PC-3 (cell line): ENCODE measurements at regions not wholly inside any gene's neighbourhood (a gene's known extent, or its start where the extent isn't known, plus 50 kb on each side); places are given as distances from the start of the nearest gene placed in this dataset.

Source experiments
- ATAC-seq: fragments of 200-7000 bp; cut with Tn5 transposase; 2 replicates; pipeline ENCODE4 v1.9.1; 2020; ENCODE audit warnings: mild to moderate bottlenecking, moderate library complexity
- BruUV-seq: library from RNA; stranded (reverse); fragments of 400-500 nt; replicated peaks from 2 replicates; lab custom pipeline; 2021; lab: Mats Ljungman, UMichigan
- CTCF ChIA-PET: fragments of 300-600 bp; sonication (Branson Sonifier 250); formaldehyde crosslinking; loops from one replicate; lab custom pipeline; 2022; ENCODE audit warnings: antibody characterized with exemption; lab: Charles Lee
- POLR2A ChIA-PET: fragments of 300-600 bp; sonication (Branson Sonifier 250); formaldehyde crosslinking; loops from one replicate; lab custom pipeline; 2022; ENCODE audit warnings: antibody characterized with exemption; ENCODE audit not compliant: unreplicated experiment; lab: Charles Lee
- DNase-seq: peaks from one replicate; pipeline ENCODE4 v3.0.0-alpha.2; 2015
- H2AFZ ChIP-seq: fragments of 300-600 bp; sonication (generic); 2 replicates; pipeline ENCODE4 v1.6.0; 2016; ENCODE audit warnings: antibody characterized with exemption, low read length
- H3F3A ChIP-seq: fragments of 300-600 bp; sonication (generic); one replicate; pipeline ENCODE4 v1.6.0; 2017; ENCODE audit warnings: antibody characterized with exemption, low read length, control low read depth, mild to moderate bottlenecking; ENCODE audit not compliant: unreplicated experiment
- H3K27ac ChIP-seq: fragments of 300-600 bp; sonication (generic); 2 replicates; pipeline ENCODE4 v1.5.1; 2016; ENCODE audit warnings: mild to moderate bottlenecking, low read length
- H3K27me3 ChIP-seq: fragments of 300-600 bp; sonication (generic); 2 replicates; pipeline ENCODE4 v1.6.1; 2016; ENCODE audit warnings: low read length, mixed read lengths
- H3K36me3 ChIP-seq: fragments of 300-600 bp; sonication (generic); 2 replicates; pipeline ENCODE4 v1.6.1; 2016; ENCODE audit warnings: low read depth, mixed run types, low read length, mixed read lengths
- H3K4me1 ChIP-seq: fragments of 300-600 bp; sonication (generic); 2 replicates; pipeline ENCODE4 v1.5.1; 2016; ENCODE audit warnings: low read length; ENCODE audit not compliant: insufficient read depth
- H3K4me2 ChIP-seq: fragments of 300-600 bp; sonication (generic); 2 replicates; pipeline ENCODE4 v1.6.0; 2016; ENCODE audit warnings: low read length
- H3K4me3 ChIP-seq: fragments of 300-600 bp; sonication (generic); 2 replicates; pipeline ENCODE4 v1.5.1; 2016; ENCODE audit warnings: mild to moderate bottlenecking, low read length, mixed read lengths
- H3K79me2 ChIP-seq: fragments of 300-600 bp; sonication (generic); 2 replicates; pipeline ENCODE4 v1.6.1; 2017; ENCODE audit warnings: low read length, mixed read lengths
- H3K9ac ChIP-seq: fragments of 300-600 bp; sonication (generic); 2 replicates; pipeline ENCODE4 v1.6.0; 2016; ENCODE audit warnings: mild to moderate bottlenecking, low read length
- H3K9me2 ChIP-seq: fragments of 300-600 bp; sonication (generic); replicated peaks from 2 replicates; pipeline ENCODE4 v1.6.1; 2016; ENCODE audit warnings: mixed run types, low read length, mixed read lengths
- H3K9me3 ChIP-seq: fragments of 300-600 bp; sonication (generic); 2 replicates; pipeline ENCODE4 v1.6.1; 2016; ENCODE audit warnings: low read length, mixed read lengths
- H4K20me1 ChIP-seq: fragments of 300-600 bp; sonication (generic); 2 replicates; pipeline ENCODE4 v1.6.1; 2016; ENCODE audit warnings: low read length, mixed read lengths
- EZH2 ChIP-seq: fragments of 300-600 bp; sonication (generic); IDR thresholded peaks from one replicate; pipeline ENCODE4 v1.6.1; 2017; ENCODE audit warnings: antibody characterized with exemption, mild to moderate bottlenecking, low read length; ENCODE audit not compliant: unreplicated experiment
- EZH2phosphoT487 ChIP-seq: fragments of 300-600 bp; sonication (generic); IDR thresholded peaks from 2 replicates; pipeline ENCODE4 v1.6.1; 2018; ENCODE audit warnings: mild to moderate bottlenecking, antibody characterized with exemption, low read length, borderline replicate concordance
- intact Hi-C: fragments of 100-400 bp; cut with micrococcal nuclease; formaldehyde crosslinking; loops from 2 replicates; pipeline ENCODE4 v1.9.0; 2023
- TF ChIP-seq, protein P1 (sequence below): fragments of 300-600 bp; sonication (generic); conservative IDR thresholded peaks from 2 replicates; pipeline ENCODE4 v1.5.1; 2017; ENCODE audit warnings: antibody characterized with exemption, low read depth, mild to moderate bottlenecking, low read length

- no peak overlapping the region for H3K27ac ChIP-seq
- H3K79me2 ChIP-seq: no peaks in the 10 kb centered on the region
- no peaks in the 10 kb centered on the region for H4K20me1 ChIP-seq
- intact Hi-C loops: no loop called here
- no peaks in the 10 kb centered on the region for H3K27me3 ChIP-seq
- H3K4me2 ChIP-seq: no peak overlapping the region
- ChIA-PET POLR2A (no interaction called here), CTCF (no interaction called here)
- ATAC-seq (no peak), DNase-seq (no peak)
- no peaks in the 10 kb centered on the region for H3K9me3 ChIP-seq
- H2AFZ ChIP-seq: no peak overlapping the region
- H3K4me1 ChIP-seq: no peaks in the 10 kb centered on the region
- no TSS peak for BruUV-seq
- no peaks in the 10 kb centered on the region for H3K9me2 ChIP-seq
- no peak overlapping the region for H3K9ac ChIP-seq
- no peak overlapping the region for H3K4me3 ChIP-seq
- H3K36me3 ChIP-seq: no peaks in the 10 kb centered on the region
- TF ChIP-seq EZH2: no peak
- TF ChIP-seq, protein P1, sequence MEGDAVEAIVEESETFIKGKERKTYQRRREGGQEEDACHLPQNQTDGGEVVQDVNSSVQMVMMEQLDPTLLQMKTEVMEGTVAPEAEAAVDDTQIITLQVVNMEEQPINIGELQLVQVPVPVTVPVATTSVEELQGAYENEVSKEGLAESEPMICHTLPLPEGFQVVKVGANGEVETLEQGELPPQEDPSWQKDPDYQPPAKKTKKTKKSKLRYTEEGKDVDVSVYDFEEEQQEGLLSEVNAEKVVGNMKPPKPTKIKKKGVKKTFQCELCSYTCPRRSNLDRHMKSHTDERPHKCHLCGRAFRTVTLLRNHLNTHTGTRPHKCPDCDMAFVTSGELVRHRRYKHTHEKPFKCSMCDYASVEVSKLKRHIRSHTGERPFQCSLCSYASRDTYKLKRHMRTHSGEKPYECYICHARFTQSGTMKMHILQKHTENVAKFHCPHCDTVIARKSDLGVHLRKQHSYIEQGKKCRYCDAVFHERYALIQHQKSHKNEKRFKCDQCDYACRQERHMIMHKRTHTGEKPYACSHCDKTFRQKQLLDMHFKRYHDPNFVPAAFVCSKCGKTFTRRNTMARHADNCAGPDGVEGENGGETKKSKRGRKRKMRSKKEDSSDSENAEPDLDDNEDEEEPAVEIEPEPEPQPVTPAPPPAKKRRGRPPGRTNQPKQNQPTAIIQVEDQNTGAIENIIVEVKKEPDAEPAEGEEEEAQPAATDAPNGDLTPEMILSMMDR: no peak
- H3F3A ChIP-seq: no peaks in the 10 kb centered on the region
These were observed 385.8 kb downstream of the DLEU7 start for GRCh38 chr13:50457415-50458393.

DNA sequence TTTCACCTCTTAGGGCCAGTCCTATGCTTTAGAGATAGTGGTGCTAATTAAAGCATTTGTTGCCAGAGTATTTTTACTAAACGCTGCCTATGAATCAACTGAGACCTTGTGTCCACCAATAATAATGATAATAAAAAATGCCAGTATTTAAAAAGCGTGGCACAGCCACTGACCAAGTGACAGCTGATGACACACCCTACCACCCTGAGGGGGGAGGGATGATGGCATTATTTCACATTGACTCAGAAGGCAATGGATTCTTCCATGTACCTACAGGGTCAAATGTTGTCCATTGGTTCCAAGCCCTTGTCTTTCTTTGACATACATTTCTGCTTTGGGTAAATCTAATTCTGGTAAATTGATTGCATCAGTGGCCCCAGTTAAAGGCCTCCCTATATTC lies 384.4 kb downstream of the DLEU7 start:
- Histone ChIP-seq H3K9me2 (no peaks in the 10 kb centered on the region), H3K4me3 (no peak overlapping the region), H3K79me2 (no peaks in the 10 kb centered on the region), H3K4me1 (no peaks in the 10 kb centered on the region), H3K36me3 (no peaks in the 10 kb centered on the region), H3K9me3 (no peaks in the 10 kb centered on the region), H2AFZ (no peak overlapping the region), H3K4me2 (no peak overlapping the region), H3K27me3 (no peaks in the 10 kb centered on the region), H3K9ac (no peak overlapping the region), H4K20me1 (no peaks in the 10 kb centered on the region), H3F3A (no peaks in the 10 kb centered on the region), H3K27ac (no peak overlapping the region)
- intact Hi-C loops: no loop called here
- ChIA-PET CTCF (no interaction called here), POLR2A (no interaction called here)
- ATAC-seq: no peak
- no TSS peak for BruUV-seq
- TF ChIP-seq, protein P1: no peak
- TF ChIP-seq EZH2phosphoT487 (no peak), EZH2 (no peak)
- DNase-seq: no peak

GRCh38 chr13:50459658-50460057 lies 383.8 kb downstream of the DLEU7 start:
- ChIA-PET CTCF (interaction anchor here (0.7 kb wide), 1 partner anchor 215 kb away, joined by 6 read pairs; no protein-coding TSS in a partner anchor), POLR2A (no interaction called here)
- H3K9me2 ChIP-seq: no peaks in the 10 kb centered on the region
- H3K4me3 ChIP-seq: no peak overlapping the region
- H3K4me1 ChIP-seq: no peaks in the 10 kb centered on the region
- H3K36me3 ChIP-seq: no peaks in the 10 kb centered on the region
- H3K4me2 ChIP-seq: no peak overlapping the region
- TF ChIP-seq EZH2phosphoT487 (no peak), EZH2 (no peak)
- TF ChIP-seq, protein P1: no peak
- H3K79me2 ChIP-seq: no peaks in the 10 kb centered on the region
- H2AFZ ChIP-seq: no peak overlapping the region
- H3K27ac ChIP-seq: no peak overlapping the region
- H3K27me3 ChIP-seq: no peaks in the 10 kb centered on the region
- H3K9me3 ChIP-seq: no peaks in the 10 kb centered on the region
- intact Hi-C loops: no loop called here
- ATAC-seq: no peak
- H3F3A ChIP-seq: no peaks in the 10 kb centered on the region
- DNase-seq: no peak
- no TSS peak for BruUV-seq
- H3K9ac ChIP-seq: no peak overlapping the region
- H4K20me1 ChIP-seq: no peaks in the 10 kb centered on the region
